ENCODE measurements at regions not wholly inside any gene's neighbourhood (a gene's known extent, or its start where the extent isn't known, plus 50 kb on each side); places are given as distances from the start of the nearest gene placed in this dataset.

GRCh38 chr12:4027412-4027811 is 154.2 kb upstream of the PARP11 start:
- TF ChIP-seq CTCF (conservative IDR thresholded peaks at IDR 0.05; ENCODE audit: low read length) (no peak), EZH2phosphoT487 (IDR thresholded peaks at IDR 0.05; ENCODE audit: borderline replicate concordance, low read depth, low read length) (no peak)
